ENCODE measurements at regions not wholly inside any gene's neighbourhood (a gene's known extent, or its start where the extent isn't known, plus 50 kb on each side); places are given as distances from the start of the nearest gene placed in this dataset.
"Not testable (repeated sequence)": the region's sequence is repeated elsewhere in the genome, so short reads cannot be mapped to it uniquely, and the experiment has no call there.

- DNase-seq, result no peak
Measured at GRCh38 chr5:53160895-53161294, 51.3 kb upstream of the MOCS2 start.

DNA sequence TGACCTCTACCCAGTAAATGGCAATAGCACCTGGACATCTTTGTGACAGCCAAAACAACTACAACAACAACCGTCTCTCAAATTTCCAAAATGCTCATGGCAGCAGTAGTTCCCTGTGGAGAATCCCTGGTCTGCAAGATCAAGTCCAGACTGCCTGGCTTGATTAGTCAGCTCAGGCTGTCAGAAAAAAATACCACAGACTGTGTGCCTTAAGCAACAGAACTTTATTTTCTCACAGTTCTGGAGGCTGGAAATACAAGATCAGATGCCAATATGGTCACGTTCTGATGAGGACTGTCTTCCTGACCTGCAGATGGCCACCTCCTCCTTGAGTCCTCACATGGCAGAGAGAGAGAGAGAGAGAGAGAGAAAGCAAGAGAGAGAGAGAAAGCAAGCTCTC is 52.3 kb upstream of the MOCS2 start:
- no peak for DNase-seq

DNA sequence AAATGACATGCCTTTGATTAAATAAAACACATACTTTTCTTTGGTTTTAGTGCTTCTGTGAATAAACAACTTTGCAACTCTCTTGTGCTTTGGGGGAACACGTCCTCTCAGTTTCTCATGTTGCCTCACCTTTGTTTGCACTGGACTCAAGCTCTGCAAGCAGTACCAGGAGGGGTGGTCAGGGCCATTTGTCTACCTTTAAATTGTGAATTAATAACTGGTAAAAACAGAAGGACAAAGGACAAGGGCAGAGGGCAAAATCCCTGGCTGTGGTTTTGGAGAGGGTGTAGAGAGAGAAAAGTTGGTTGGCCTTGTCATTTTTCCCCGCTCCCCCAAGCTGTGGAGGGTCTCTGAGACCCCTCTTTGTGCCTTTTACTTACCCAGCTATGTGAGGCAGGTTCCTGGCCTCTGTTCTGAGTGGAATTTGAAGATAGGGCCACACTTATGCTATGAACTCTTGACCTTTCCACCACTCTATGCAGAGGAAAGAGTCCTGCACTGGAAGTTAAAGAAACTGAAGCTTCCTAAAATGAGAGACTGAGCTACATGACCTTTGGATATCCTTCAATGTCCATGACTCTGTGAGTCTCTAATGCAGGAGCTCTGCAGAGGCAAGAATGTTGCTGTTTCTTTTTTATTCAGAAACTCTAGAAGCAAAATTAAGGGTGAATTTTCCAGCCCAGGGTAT is 55.1 kb upstream of the MOCS2 start:
- no peak for DNase-seq

- no peak for DNase-seq
Measured at GRCh38 chr5:53165431-53166182, 56.0 kb upstream of the MOCS2 start.

GRCh38 chr5:53166183-53166495 is 56.6 kb upstream of the MOCS2 start:
- no peak for DNase-seq

- no peak for DNase-seq
Measured at GRCh38 chr5:53167836-53168235, 58.3 kb upstream of the MOCS2 start.

GRCh38 chr5:53169933-53170332 is 60.4 kb upstream of the MOCS2 start:
- no peak for DNase-seq

DNA sequence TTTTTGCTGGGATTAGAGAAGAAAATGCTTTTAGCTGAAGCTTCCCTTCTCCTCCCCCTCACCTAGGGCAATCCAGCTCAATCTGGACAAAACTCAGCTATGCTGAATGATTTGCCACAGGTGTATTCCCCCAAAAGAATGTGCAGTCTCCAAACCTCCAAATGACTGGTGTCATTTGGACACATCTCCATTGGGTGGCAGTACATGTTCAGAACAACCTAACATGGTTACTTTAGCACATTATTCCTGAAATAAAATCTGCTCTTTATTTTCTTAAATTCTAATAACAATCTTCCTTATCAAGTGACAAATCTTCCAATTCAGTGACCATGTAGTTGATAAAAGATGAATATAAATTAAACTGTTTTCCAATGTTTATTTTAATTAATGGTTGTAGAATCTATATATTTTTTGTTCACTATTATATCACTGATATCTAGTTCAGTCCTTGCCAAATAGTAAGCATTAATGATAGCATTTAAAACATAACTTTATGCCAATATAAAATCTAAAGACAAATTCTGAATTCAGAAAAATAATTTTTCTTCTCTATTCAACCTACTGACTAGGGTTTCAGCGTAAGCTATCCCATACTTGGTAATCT is 61.3 kb upstream of the MOCS2 start:
- peak in 1 of 2 experiments; percentile 24 for DNase-seq

GRCh38 chr5:53172073-53172472 is 62.5 kb upstream of the MOCS2 start:
- DNase-seq, result not testable (repeated sequence)

GRCh38 chr5:53172630-53173029 is 63.1 kb upstream of the MOCS2 start:
- no peak for DNase-seq

GRCh38 chr5:53173083-53173482 is 63.5 kb upstream of the MOCS2 start:
- DNase-seq, result no peak

DNA sequence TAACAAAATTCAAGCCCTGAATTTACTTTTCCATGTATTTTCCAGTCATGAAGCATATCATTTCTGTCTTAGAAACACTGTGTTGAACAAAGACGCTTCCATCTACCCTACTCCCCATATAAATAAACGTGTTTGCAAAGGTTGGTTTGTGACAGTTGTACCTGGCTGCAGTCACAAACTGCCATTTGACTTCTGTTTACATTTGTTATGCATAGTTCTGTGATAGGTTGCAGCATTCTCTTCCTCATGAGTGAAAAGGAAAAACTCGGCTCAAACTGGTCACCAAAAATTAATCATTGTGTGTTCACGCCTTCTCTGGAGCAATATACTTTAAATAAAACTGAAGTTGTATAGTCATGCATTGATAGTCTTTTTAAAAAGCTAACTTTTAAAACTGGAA is 69.3 kb upstream of the MOCS2 start:
- no peak for DNase-seq

GRCh38 chr5:53179691-53180090 is 70.1 kb upstream of the MOCS2 start:
- no peak for DNase-seq

- DNase-seq, result no peak
Measured at GRCh38 chr5:53180538-53180937, 71.0 kb upstream of the MOCS2 start.

DNA sequence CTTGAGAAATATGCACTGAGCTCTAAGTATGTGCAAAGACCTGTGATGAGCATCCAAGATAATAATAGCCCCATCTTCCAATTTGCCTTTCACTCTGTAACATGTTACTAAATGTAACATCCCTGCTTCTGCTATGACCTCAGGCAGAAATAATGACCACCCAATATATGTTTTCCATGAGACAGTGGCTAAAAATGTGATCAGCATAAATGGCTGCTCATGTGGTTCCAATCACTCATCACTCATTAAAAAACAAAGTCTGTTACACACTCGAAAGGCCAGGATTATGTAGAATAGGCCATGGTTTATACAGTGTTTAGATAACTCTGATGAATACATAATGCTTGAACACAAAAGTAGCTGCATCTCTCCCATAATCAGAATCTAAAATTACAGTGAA is 71.4 kb upstream of the MOCS2 start:
- DNase-seq, result no peak

- no peak for DNase-seq
Measured at GRCh38 chr5:53183880-53184279, 74.3 kb upstream of the MOCS2 start.

- DNase-seq, result no peak
Measured at GRCh38 chr5:53191548-53192165, 82.1 kb upstream of the MOCS2 start.

DNA sequence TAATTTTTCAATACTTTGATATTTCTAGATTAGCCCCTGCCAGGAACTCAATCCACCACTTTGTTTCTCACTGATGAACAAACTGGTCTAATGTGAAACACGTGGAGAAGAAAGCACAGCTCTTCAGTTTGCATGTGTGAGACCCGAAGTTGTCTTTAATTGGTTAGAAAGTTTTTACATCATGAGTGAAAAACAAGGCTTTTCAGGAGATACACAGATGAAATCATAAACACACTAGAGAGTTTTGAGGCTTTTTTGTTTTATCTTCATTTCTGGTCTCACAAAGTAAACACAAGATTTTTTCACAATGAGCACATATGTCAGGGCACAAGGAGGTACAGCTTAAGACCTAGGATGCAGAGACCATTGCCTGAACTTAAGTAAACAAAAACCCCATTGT is 84.5 kb upstream of the MOCS2 start:
- DNase-seq, result no peak

DNA sequence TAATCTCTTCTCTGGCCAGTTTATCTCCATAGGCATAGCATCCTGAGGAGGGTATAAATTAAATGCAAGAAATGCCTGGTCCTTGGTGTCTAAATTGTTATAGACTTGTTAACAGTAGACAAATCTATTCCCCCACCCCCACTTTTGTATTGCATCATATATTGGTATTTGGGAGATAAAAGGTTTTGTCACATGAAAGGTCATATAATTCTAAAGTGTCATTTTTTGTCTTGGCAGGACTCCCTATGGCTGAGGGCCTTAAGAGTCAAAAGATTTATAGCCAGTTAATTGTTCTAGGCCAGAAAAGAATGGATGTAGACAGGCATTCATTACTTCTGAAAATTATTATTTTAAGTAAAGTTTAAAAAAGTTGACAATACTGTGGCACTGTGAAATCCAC is 90.3 kb upstream of the MOCS2 start:
- DNase-seq, result no peak

DNA sequence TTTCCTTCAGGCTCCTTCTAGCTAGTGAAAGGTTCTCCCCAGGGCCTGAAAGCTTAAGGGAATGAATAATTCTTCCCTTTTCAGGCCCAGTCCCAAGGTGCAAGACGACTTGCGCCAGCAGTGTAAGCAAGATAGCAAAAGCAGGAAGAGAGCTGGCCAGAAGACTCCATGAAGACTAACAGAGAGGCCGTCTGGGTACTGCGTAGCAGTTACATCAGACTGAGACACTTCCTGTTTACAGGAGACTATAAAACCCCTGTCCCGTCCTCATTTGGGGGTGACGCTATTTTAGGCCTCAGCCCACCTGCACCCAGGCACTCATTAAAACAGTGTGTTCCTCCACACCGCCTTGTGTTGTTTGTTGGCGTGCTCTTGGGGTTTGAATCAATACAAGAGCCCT is 90.7 kb upstream of the MOCS2 start:
- no peak for DNase-seq

GRCh38 chr5:53201746-53202145 is 92.2 kb upstream of the MOCS2 start:
- no peak for DNase-seq

GRCh38 chr5:53206562-53206961 is 97.0 kb upstream of the MOCS2 start:
- DNase-seq, result no peak

DNA sequence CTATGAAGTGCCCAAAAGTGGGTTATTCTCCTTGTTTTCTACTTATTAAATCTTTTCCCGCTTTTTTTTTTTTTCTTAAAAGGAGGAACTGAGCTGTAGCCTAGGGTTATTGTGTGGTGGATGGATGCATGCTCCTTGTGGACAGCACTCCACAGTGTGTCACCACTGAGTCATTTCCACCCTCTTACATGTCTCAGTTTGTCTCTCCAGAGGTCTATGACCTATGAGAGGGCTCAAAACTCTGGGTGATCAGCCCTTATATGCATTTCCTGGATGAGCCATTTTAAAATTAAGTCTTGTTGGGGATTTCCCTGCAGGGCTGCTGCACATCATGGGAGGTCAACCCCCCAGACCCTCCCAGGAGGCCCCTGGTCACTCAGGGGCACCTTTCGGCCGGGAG is 102.2 kb upstream of the MOCS2 start:
- DNase-seq, result no peak

GRCh38 chr5:53219174-53219573 is 109.6 kb upstream of the MOCS2 start:
- no peak for DNase-seq

Data from AML-193 (cell line).